ENCODE measurements at regions not wholly inside any gene's neighbourhood (a gene's known extent, or its start where the extent isn't known, plus 50 kb on each side); places are given as distances from the start of the nearest gene placed in this dataset.

- Histone ChIP-seq H3K36me3 (no peaks in the 10 kb centered on the region), H3K4me3 (ENCODE audit: low read depth, low read length) (no peak overlapping the region), H3K9me3 (no peaks in the 10 kb centered on the region), H3K4me1 (no peaks in the 10 kb centered on the region), H3K27me3 (no peaks in the 10 kb centered on the region)
- TF ChIP-seq CTCF (IDR thresholded peaks at IDR 0.05; ENCODE audit: low read depth, low read length) = no peak
- DNase-seq = no peak
Measured at GRCh38 chr4:177006331-177006730, 213.6 kb upstream of the VEGFC start.

GRCh38 chr4:177008071-177008835 is 215.5 kb upstream of the VEGFC start:
- no peaks in the 10 kb centered on the region for H3K9me3 ChIP-seq
- no peak for TF ChIP-seq CTCF (IDR thresholded peaks at IDR 0.05; ENCODE audit: low read depth, low read length)
- H3K36me3 ChIP-seq = no peaks in the 10 kb centered on the region
- H3K27me3 ChIP-seq = no peaks in the 10 kb centered on the region
- DNase-seq = no peak
- no peaks in the 10 kb centered on the region for H3K4me1 ChIP-seq
- no peak overlapping the region for H3K4me3 ChIP-seq (ENCODE audit: low read depth, low read length)

GRCh38 chr4:177008836-177009501 is 216.2 kb upstream of the VEGFC start:
- no peak for DNase-seq
- TF ChIP-seq CTCF (IDR thresholded peaks at IDR 0.05; ENCODE audit: low read depth, low read length) = no peak
- Histone ChIP-seq H3K36me3 (no peaks in the 10 kb centered on the region), H3K9me3 (peaks cover 3% of the 10 kb centered on the region; the same call in 1 of the 2 replicates), H3K4me1 (no peaks in the 10 kb centered on the region), H3K4me3 (ENCODE audit: low read depth, low read length) (no peak overlapping the region), H3K27me3 (no peaks in the 10 kb centered on the region)

- Histone ChIP-seq H3K4me1 (no peaks in the 10 kb centered on the region), H3K9me3 (peaks cover 3% of the 10 kb centered on the region; the same call in 1 of the 2 replicates), H3K36me3 (no peaks in the 10 kb centered on the region), H3K27me3 (no peaks in the 10 kb centered on the region), H3K4me3 (ENCODE audit: low read depth, low read length) (no peak overlapping the region)
- no peak for DNase-seq
- no peak for TF ChIP-seq CTCF (IDR thresholded peaks at IDR 0.05; ENCODE audit: low read depth, low read length)
Measured at GRCh38 chr4:177010418-177010817, 217.7 kb upstream of the VEGFC start.

GRCh38 chr4:177012918-177013545 is 220.3 kb upstream of the VEGFC start:
- no peaks in the 10 kb centered on the region for H3K36me3 ChIP-seq
- H3K9me3 ChIP-seq = peaks cover 3% of the 10 kb centered on the region; the same call in 1 of the 2 replicates
- no peak for DNase-seq
- no peaks in the 10 kb centered on the region for H3K4me1 ChIP-seq
- no peak overlapping the region for H3K4me3 ChIP-seq (ENCODE audit: low read depth, low read length)
- no peaks in the 10 kb centered on the region for H3K27me3 ChIP-seq
- TF ChIP-seq CTCF (IDR thresholded peaks at IDR 0.05; ENCODE audit: low read depth, low read length) = no peak
